IMR-90 (cell line): ENCODE measurements at regions not wholly inside any gene's neighbourhood (a gene's known extent, or its start where the extent isn't known, plus 50 kb on each side); places are given as distances from the start of the nearest gene placed in this dataset.

Experiments used
- ATAC-seq: fragments of 200-7000 bp; cut with Tn5 transposase; 2 replicates; pipeline ENCODE4 v1.9.1; 2020; ENCODE audit warnings: low read depth, mild to moderate bottlenecking, moderate library complexity
- BruUV-seq: library from RNA; stranded (reverse); fragments of 400-500 nt; replicated peaks from 2 replicates; lab custom pipeline; 2021; lab: Mats Ljungman, UMichigan
- CTCF ChIA-PET: fragments of 300-600 bp; formaldehyde crosslinking; extraction: SDS; loops from one replicate; lab custom pipeline; 2021; ENCODE audit warnings: antibody characterized with exemption; lab: Yijun Ruan, JAX
- POLR2A ChIA-PET: fragments of 300-600 bp; sonication (Branson Sonifier 250); formaldehyde crosslinking; loops from one replicate; lab custom pipeline; 2022; ENCODE audit warnings: antibody characterized with exemption; ENCODE audit not compliant: unreplicated experiment; lab: Charles Lee
- DNase-seq: peaks from one replicate; pipeline ENCODE4 v3.0.0; 2013
- H2AFZ ChIP-seq: replicated peaks from 2 replicates; pipeline ENCODE3; 2013; ENCODE audit warnings: low read length, mild to moderate bottlenecking; ENCODE audit not compliant: poor library complexity
- H2AK5ac ChIP-seq: 2 replicates; pipeline ENCODE4 v1.6.1; 2013; ENCODE audit warnings: low read depth, low read length, inconsistent platforms
- H2AK9ac ChIP-seq: replicated peaks from 2 replicates; pipeline ENCODE3; 2013; ENCODE audit warnings: mild to moderate bottlenecking, low read depth, low read length, moderate library complexity; ENCODE audit not compliant: poor library complexity
- H2BK120ac ChIP-seq: 2 replicates; pipeline ENCODE4 v1.6.1; 2013; ENCODE audit warnings: low read depth, low read length, inconsistent platforms
- H2BK15ac ChIP-seq: 3 replicates; pipeline ENCODE4 v1.6.1; 2013; ENCODE audit warnings: low read depth, low read length, inconsistent platforms
- H2BK20ac ChIP-seq: 2 replicates; pipeline ENCODE4 v1.6.1; 2013; ENCODE audit warnings: low read depth, mild to moderate bottlenecking, inconsistent platforms, low read length, moderate library complexity
- H2BK5ac ChIP-seq: 2 replicates; pipeline ENCODE4 v1.6.1; 2013; ENCODE audit warnings: mild to moderate bottlenecking, low read depth, low read length, inconsistent platforms; ENCODE audit not compliant: poor library complexity, severe bottlenecking
- H3K14ac ChIP-seq: replicated peaks from 2 replicates; pipeline ENCODE4 v1.6.1; 2013; ENCODE audit warnings: low read depth, low read length, inconsistent platforms
- H3K18ac ChIP-seq: 2 replicates; pipeline ENCODE4 v1.6.1; 2013; ENCODE audit warnings: low read depth, low read length, control low read depth
- H3K23ac ChIP-seq: 2 replicates; pipeline ENCODE4 v1.6.1; 2013; ENCODE audit warnings: low read depth, low read length, inconsistent platforms
- H3K27ac ChIP-seq: 2 replicates; pipeline ENCODE4 v1.5.1; 2013; ENCODE audit warnings: mild to moderate bottlenecking, control low read depth, low read length; ENCODE audit not compliant: insufficient read depth
- H3K27me3 ChIP-seq: 2 replicates; pipeline ENCODE4 v1.6.1; 2013; ENCODE audit warnings: low read length; ENCODE audit not compliant: control insufficient read depth, insufficient read depth
- H3K36me3 ChIP-seq: 2 replicates; pipeline ENCODE4 v1.6.1; 2013; ENCODE audit warnings: low read length, mixed read lengths; ENCODE audit not compliant: control insufficient read depth, insufficient read depth
- H3K4ac ChIP-seq: 2 replicates; pipeline ENCODE4 v1.6.1; 2013; ENCODE audit warnings: low read depth, low read length, inconsistent platforms
- H3K4me1 ChIP-seq: 2 replicates; pipeline ENCODE4 v1.6.1; 2013; ENCODE audit warnings: low read length, mixed read lengths; ENCODE audit not compliant: control insufficient read depth, insufficient read depth
- H3K4me2 ChIP-seq: 2 replicates; pipeline ENCODE4 v1.6.1; 2013; ENCODE audit warnings: low read depth, mild to moderate bottlenecking, control low read depth, low read length, moderate library complexity
- H3K4me3 ChIP-seq: 2 replicates; pipeline ENCODE4 v1.5.1; 2013; ENCODE audit warnings: low read depth, mild to moderate bottlenecking, control low read depth, low read length, moderate library complexity; ENCODE audit not compliant: insufficient read depth
- H3K56ac ChIP-seq: 2 replicates; pipeline ENCODE4 v1.6.1; 2013; ENCODE audit warnings: low read length, inconsistent platforms; ENCODE audit not compliant: insufficient read depth; ENCODE audit errors: extremely low read depth
- H3K79me1 ChIP-seq, 2 experiments: 2 replicates each; pipeline ENCODE4 v1.6.1; 2013; ENCODE audit warnings: low read length in 2 of 2, inconsistent platforms in 1 of 2, low read depth in 1 of 2
- H3K9ac ChIP-seq: 2 replicates; pipeline ENCODE4 v1.6.1; 2013; ENCODE audit warnings: low read depth, low read length, control low read depth
- H3K9me1 ChIP-seq: 2 replicates; pipeline ENCODE4 v1.6.1; 2013; ENCODE audit warnings: low read length, inconsistent platforms; ENCODE audit not compliant: insufficient read depth
- H3K9me3 ChIP-seq: 2 replicates; pipeline ENCODE4 v1.6.1; 2013; ENCODE audit warnings: low read length; ENCODE audit not compliant: control insufficient read depth, insufficient read depth
- H4K20me1 ChIP-seq: 2 replicates; pipeline ENCODE4 v1.6.1; 2013; ENCODE audit warnings: low read length, inconsistent platforms; ENCODE audit not compliant: insufficient read depth
- H4K5ac ChIP-seq: 2 replicates; pipeline ENCODE4 v1.6.1; 2013; ENCODE audit warnings: mild to moderate bottlenecking, low read depth, low read length, control low read depth
- H4K8ac ChIP-seq, 2 experiments: 2 replicates each; pipeline ENCODE4 v1.6.1; 2013; ENCODE audit warnings: low read depth in 2 of 2, low read length in 2 of 2, control low read depth in 1 of 2, inconsistent platforms in 1 of 2
- H4K91ac ChIP-seq: 2 replicates; pipeline ENCODE4 v1.6.1; 2013; ENCODE audit warnings: low read depth, low read length, inconsistent platforms; ENCODE audit not compliant: insufficient read depth
- BHLHE40 ChIP-seq: fragments of 150-350 bp; IDR thresholded peaks from 2 replicates; pipeline ENCODE4 v1.6.1; 2016; ENCODE audit warnings: mild to moderate bottlenecking, low read depth, low read length
- CEBPB ChIP-seq: IDR thresholded peaks from 2 replicates; pipeline ENCODE4 v1.6.1; 2012; ENCODE audit warnings: low read depth, low read length, improper control_type of control experiment
- CHD1 ChIP-seq: IDR thresholded peaks from 2 replicates; pipeline ENCODE4 v1.6.1; 2012; ENCODE audit warnings: low read depth, low read length, improper control_type of control experiment
- ELK1 ChIP-seq: fragments of 150-350 bp; IDR thresholded peaks from 2 replicates; pipeline ENCODE4 v1.6.1; 2016; ENCODE audit warnings: low read depth, mild to moderate bottlenecking, low read length, moderate library complexity, borderline replicate concordance
- FOS ChIP-seq: fragments of 150-350 bp; IDR thresholded peaks from 2 replicates; pipeline ENCODE4 v1.6.1; 2016; ENCODE audit warnings: low read depth, low read length
- MAFK ChIP-seq: IDR thresholded peaks from 2 replicates; pipeline ENCODE4 v1.6.1; 2012; ENCODE audit warnings: low read depth, low read length, improper control_type of control experiment
- MAZ ChIP-seq: IDR thresholded peaks from 2 replicates; pipeline ENCODE4 v1.6.1; 2012; ENCODE audit warnings: low read depth, mild to moderate bottlenecking, low read length, improper control_type of control experiment, moderate library complexity, borderline replicate concordance
- POLR2A ChIP-seq: IDR thresholded peaks from 2 replicates; pipeline ENCODE4 v1.6.1; 2012; ENCODE audit warnings: mild to moderate bottlenecking, low read depth, low read length
- RCOR1 ChIP-seq: IDR thresholded peaks from 2 replicates; pipeline ENCODE4 v1.6.1; 2012; ENCODE audit warnings: mild to moderate bottlenecking, low read length, improper control_type of control experiment; ENCODE audit not compliant: insufficient replicate concordance
- RFX5 ChIP-seq: IDR thresholded peaks from 2 replicates; pipeline ENCODE4 v1.8.0; 2012; ENCODE audit warnings: low read depth, mild to moderate bottlenecking, low read length, moderate library complexity
- WGBS, 2 experiments: methylation state at CpG; one replicate each; pipeline versions ENCODE4 v1.1.5 to v1.1.7; 2013; ENCODE audit warnings: missing lambda C conversion rate in 2 of 2; ENCODE audit not compliant: insufficient read length in 1 of 2; ENCODE audit errors: extremely low coverage in 2 of 2; 5-methylcytosine and 5-hydroxymethylcytosine counted together
- dilution Hi-C: fragments of 300-500 bp; cut with HindIII; formaldehyde crosslinking; loops from one replicate; pipeline ENCODE4 v1.14.3; 2018; ENCODE audit warnings: low sequenced_read_pairs; ENCODE audit not compliant: unreplicated experiment
- in situ Hi-C: fragments of 300-500 bp; cut with MboI; formaldehyde crosslinking; loops from 3 replicates; pipeline ENCODE4 v1.14.3; 2019; ENCODE audit warnings: low sequenced_read_pairs, inconsistent platforms, mixed read lengths
- intact Hi-C: fragments of 100-400 bp; cut with micrococcal nuclease; formaldehyde crosslinking; loops from 2 replicates; pipeline ENCODE4 v1.10.0; 2022

DNA sequence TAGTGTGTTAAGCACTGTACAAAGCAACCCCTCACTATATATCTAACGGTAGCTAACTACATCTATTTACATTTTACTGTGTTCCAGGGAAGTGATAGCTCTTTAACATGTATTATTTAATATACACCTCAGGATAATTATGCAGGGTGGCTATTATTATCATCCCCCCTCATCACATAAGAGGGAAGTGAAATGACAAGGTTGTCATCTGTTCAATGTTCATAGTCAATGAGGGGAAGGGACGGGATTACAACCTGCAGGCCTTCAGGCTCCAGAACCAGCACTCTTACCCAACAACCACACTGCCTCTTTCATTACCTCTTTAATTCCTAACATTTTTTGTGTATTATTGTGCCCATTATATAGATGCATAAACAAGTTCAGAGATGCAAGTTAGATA is 238.7 kb upstream of the ANO3 start:
- H3K9me3 ChIP-seq = peaks cover 1% of the 10 kb centered on the region; the same call in 1 of the 2 replicates
- H3K79me1 ChIP-seq = no peaks in the 10 kb centered on the region
- ATAC-seq (no peak), DNase-seq (no peak)
- in situ Hi-C loops = no loop called here
- no peaks in the 10 kb centered on the region for H4K20me1 ChIP-seq
- no peak overlapping the region for H2BK15ac ChIP-seq
- H3K4me3 ChIP-seq = no peak overlapping the region
- H2AK5ac ChIP-seq = no peak overlapping the region
- H2BK120ac ChIP-seq = no peak overlapping the region
- CTCF ChIA-PET = no interaction called here
- H4K8ac ChIP-seq = no peak overlapping the region
- no peak overlapping the region for H3K18ac ChIP-seq
- no TSS peak for BruUV-seq
- H3K23ac ChIP-seq = no peak overlapping the region
- no peak overlapping the region for H3K9ac ChIP-seq
- H4K91ac ChIP-seq = no peak overlapping the region
- H2AK9ac ChIP-seq = no peak overlapping the region
- H3K27ac ChIP-seq = no peak overlapping the region
- POLR2A ChIA-PET = no interaction called here
- dilution Hi-C loops = no loop called here
- H3K4me1 ChIP-seq = peaks cover 7% of the 10 kb centered on the region
- no peak overlapping the region for H3K56ac ChIP-seq
- H2BK20ac ChIP-seq = no peak overlapping the region
- H3K4ac ChIP-seq = no peak overlapping the region
- TF ChIP-seq FOS (no peak), POLR2A (no peak), MAFK (no peak), MAZ (no peak), ELK1 (no peak), RFX5 (no peak), CEBPB (no peak), RCOR1 (no peak), CHD1 (no peak), BHLHE40 (no peak)
- H3K9me1 ChIP-seq = no peaks in the 10 kb centered on the region
- no peaks in the 10 kb centered on the region for H3K27me3 ChIP-seq
- H4K5ac ChIP-seq = no peak overlapping the region
- no peak overlapping the region for H2AFZ ChIP-seq
- intact Hi-C loops = no loop called here
- no CpG with 5 or more reads among the region's 2 CpGs for WGBS, 2 experiments
- no peak overlapping the region for H3K14ac ChIP-seq
- no peaks in the 10 kb centered on the region for H3K36me3 ChIP-seq
- no peak overlapping the region for H2BK5ac ChIP-seq
- no peak overlapping the region for H3K4me2 ChIP-seq
